K562 (cell line): ENCODE measurements at regions not wholly inside any gene's neighbourhood (a gene's known extent, or its start where the extent isn't known, plus 50 kb on each side); places are given as distances from the start of the nearest gene placed in this dataset.

Experiments
- ATAC-seq: fragments of 200-7000 bp; cut with Tn5 transposase; 3 replicates; pipeline ENCODE4 v1.9.1; 2020; ENCODE audit warnings: moderate library complexity
- BruUV-seq: library from RNA; stranded (reverse); fragments of 400-500 nt; replicated peaks from 2 replicates; lab custom pipeline; 2021; lab: Mats Ljungman, UMichigan
- CTCF ChIA-PET: fragments of 300-600 bp; formaldehyde crosslinking; extraction: SDS; loops from one replicate; lab custom pipeline; 2021; ENCODE audit warnings: low intra/inter-chr PET ratio; lab: Yijun Ruan, JAX
- POLR2A ChIA-PET: fragments of 300-600, 350-650 bp; sonication (Branson Sonifier 250); formaldehyde crosslinking; extraction: SDS; loops from one replicate; lab custom pipeline; 2021; ENCODE audit warnings: antibody characterized with exemption, inconsistent platforms; lab: Yijun Ruan, JAX
- DNase-seq, 4 experiments: peaks; one replicate each; pipeline versions ENCODE4 v3.0.0 to v3.0.0-alpha.2; 2011 to 2018; ENCODE audit warnings: low spot score in 3 of 4, mixed read lengths in 3 of 4; ENCODE audit errors: extremely low read depth in 1 of 4
- FAIRE-seq: peaks from 2 replicates; lab custom pipeline; 2011; peaks lifted over from hg19 to GRCh38; lab: Jason Lieb, UNC
- H2AFZ ChIP-seq: 2 replicates; pipeline ENCODE4 v1.6.0; 2011; ENCODE audit warnings: low read depth, low read length, control low read depth, inconsistent platforms
- H3K27ac ChIP-seq: fragments of 200-600 bp; 3 replicates; pipeline ENCODE4 v1.8.0; 2011; ENCODE audit warnings: low read depth, mild to moderate bottlenecking, control low read depth, inconsistent platforms, low read length, moderate library complexity, mixed read lengths; ENCODE audit errors: extremely low read depth
- H3K27me3 ChIP-seq, 2 experiments: fragments of 300-600 bp in 1 of 2; 2 replicates in 1 of 2; 3 replicates in 1 of 2; pipeline versions ENCODE4 v1.6.0 to v1.8.0; 2011; ENCODE audit warnings: inconsistent platforms in 2 of 2, low read length in 2 of 2, mild to moderate bottlenecking in 1 of 2, mixed read lengths in 1 of 2, moderate library complexity in 1 of 2; ENCODE audit not compliant: control insufficient read depth in 2 of 2, insufficient read depth in 2 of 2
- H3K36me3 ChIP-seq: fragments of 300-600 bp; 3 replicates; pipeline ENCODE4 v1.8.0; 2011; ENCODE audit warnings: mild to moderate bottlenecking, low read length, inconsistent platforms; ENCODE audit not compliant: control insufficient read depth, insufficient read depth
- H3K4me1 ChIP-seq, 2 experiments: fragments of 200-600 bp in 1 of 2; replicated peaks in 1 of 2; 2 replicates in 1 of 2; 3 replicates in 1 of 2; pipeline versions ENCODE4 v1.5.1 to v1.8.0; 2011; ENCODE audit warnings: inconsistent platforms in 2 of 2, low read length in 2 of 2, mild to moderate bottlenecking in 1 of 2, mixed read lengths in 1 of 2, moderate library complexity in 1 of 2; ENCODE audit not compliant: control insufficient read depth in 2 of 2, insufficient read depth in 2 of 2
- H3K4me2 ChIP-seq: 2 replicates; pipeline ENCODE4 v1.6.1; 2011; ENCODE audit warnings: low read length, control low read depth, inconsistent platforms, mixed read lengths; ENCODE audit not compliant: insufficient read depth
- H3K4me3 ChIP-seq: fragments of 200-600 bp; sonication (generic), shearing (Covaris generic); 2 replicates; pipeline ENCODE4 v1.5.1; 2016; ENCODE audit warnings: control low read depth, inconsistent platforms
- H3K79me2 ChIP-seq: fragments of 200-600 bp; 3 replicates; pipeline ENCODE4 v1.8.0; 2011; ENCODE audit warnings: low read length, inconsistent platforms; ENCODE audit not compliant: control insufficient read depth, insufficient read depth
- H3K9ac ChIP-seq, 2 experiments: 2 replicates each; pipeline versions ENCODE4 v1.6.0 to v1.6.1; 2011; ENCODE audit warnings: low read depth in 2 of 2, low read length in 2 of 2, control low read depth in 1 of 2, inconsistent platforms in 1 of 2, mild to moderate bottlenecking in 1 of 2, mixed read lengths in 1 of 2; ENCODE audit not compliant: insufficient read depth in 1 of 2
- H3K9me1 ChIP-seq: one replicate; pipeline ENCODE4 v1.6.0; 2011; ENCODE audit warnings: inconsistent platforms, mild to moderate bottlenecking, low read length, moderate library complexity; ENCODE audit not compliant: control insufficient read depth, insufficient read depth
- H3K9me3 ChIP-seq: replicated peaks from 2 replicates; pipeline ENCODE4 v1.5.1; 2011; ENCODE audit warnings: low read depth, low read length, inconsistent platforms; ENCODE audit not compliant: control insufficient read depth, insufficient read depth
- H4K20me1 ChIP-seq: replicated peaks from 2 replicates; pipeline ENCODE4 v1.6.1; 2011; ENCODE audit warnings: low read length, inconsistent platforms, mixed read lengths; ENCODE audit not compliant: control insufficient read depth, insufficient read depth
- ATF4 ChIP-seq: fragments of 450-650 bp; formaldehyde crosslinking; IDR thresholded peaks from 2 replicates; pipeline ENCODE4 v1.4.0; 2022; ENCODE audit warnings: mild to moderate bottlenecking, moderate library complexity
- ATF7 ChIP-seq: fragments of 450-650 bp; IDR thresholded peaks from 2 replicates; pipeline ENCODE4 v1.7.1; 2014; ENCODE audit warnings: mild to moderate bottlenecking, moderate library complexity
- BRF1 ChIP-seq: IDR thresholded peaks from 3 replicates; pipeline ENCODE4 v1.6.1; 2011; ENCODE audit warnings: borderline replicate concordance, mild to moderate bottlenecking; ENCODE audit not compliant: insufficient read length; ENCODE audit errors: extremely low read depth
- CBX5 ChIP-seq: IDR thresholded peaks from 2 replicates; pipeline ENCODE4 v1.6.1; 2014; ENCODE audit warnings: low read depth, borderline replicate concordance
- LCOR ChIP-seq: sonication (generic); formaldehyde crosslinking; IDR thresholded peaks from 2 replicates; pipeline ENCODE4 v1.8.0; 2022; ENCODE audit warnings: mild to moderate bottlenecking, missing genetic modification reagents
- PBX2 ChIP-seq, 2 experiments: IDR thresholded peaks in 1 of 2; conservative IDR thresholded peaks in 1 of 2; 2 replicates each; pipeline ENCODE4 v1.6.1; 2016; ENCODE audit warnings: low read depth in 2 of 2, mild to moderate bottlenecking in 1 of 2, missing compliant biosample characterization in 1 of 2, missing genetic modification characterization in 1 of 2, moderate library complexity in 1 of 2
- PRMT5 ChIP-seq: sonication (generic); formaldehyde crosslinking; IDR thresholded peaks from 2 replicates; pipeline ENCODE4 v1.5.0; 2020; ENCODE audit warnings: missing genetic modification reagents
- SMARCA5 ChIP-seq: fragments of 450-650 bp; IDR thresholded peaks from 2 replicates; pipeline ENCODE4 v1.6.1; 2016
- SRSF3 ChIP-seq: fragments of 200-400 bp; formaldehyde crosslinking; IDR thresholded peaks from 2 replicates; pipeline ENCODE4 v1.6.1; 2016; ENCODE audit warnings: mild to moderate bottlenecking, low read length, moderate library complexity; ENCODE audit not compliant: insufficient read depth
- TCF7L2 ChIP-seq: fragments of 150-350 bp; IDR thresholded peaks from 2 replicates; pipeline ENCODE4 v1.6.1; 2016; ENCODE audit warnings: low read depth, mild to moderate bottlenecking, low read length, moderate library complexity
- ZNF184 ChIP-seq: sonication (generic); formaldehyde crosslinking; IDR thresholded peaks from 2 replicates; pipeline ENCODE4 v1.5.0; 2020; ENCODE audit warnings: missing genetic modification reagents
- ZNF507 ChIP-seq: conservative IDR thresholded peaks from 2 replicates; pipeline ENCODE4 v1.6.1; 2017; ENCODE audit warnings: missing genetic modification characterization, missing compliant biosample characterization
- ZNF79 ChIP-seq: fragments of 250-450 bp; sonication (Bioruptor Pico); IDR thresholded peaks from 2 replicates; pipeline ENCODE4 v1.4.0; 2020; ENCODE audit warnings: low read depth, mild to moderate bottlenecking, moderate library complexity
- WGBS: fragments of 100-300 bp; shearing (Covaris generic); methylation state at CpG from one replicate; pipeline ENCODE4 v1.1.6; 2016; ENCODE audit warnings: low coverage, mixed read lengths; ENCODE audit not compliant: insufficient coverage; ENCODE audit errors: missing lambda C conversion rate; 5-methylcytosine and 5-hydroxymethylcytosine counted together
- in situ Hi-C: fragments of 300-500 bp; cut with MboI; formaldehyde crosslinking; loops from 4 replicates; pipeline ENCODE4 v1.15.0; 2018; ENCODE audit warnings: inconsistent platforms, mixed read lengths
- intact Hi-C: fragments of 100-400 bp; cut with micrococcal nuclease; formaldehyde crosslinking; loops from 2 replicates; pipeline ENCODE4 v1.14.2; 2022

GRCh38 chr4:34365946-34366345, 1878.4 kb downstream of the ARAP2 start (continued):
- no peak for TF ChIP-seq PBX2 (CRISPR knock-in tag; IDR thresholded peaks at IDR 0.05; ENCODE audit: low read depth)
- TF ChIP-seq PBX2 (tag; conservative IDR thresholded peaks at IDR 0.05; ENCODE audit: low read depth): no peak
- TF ChIP-seq LCOR (CRISPR knock-in tag): no peak

GRCh38 chr4:34371676-34372075, 1872.6 kb downstream of the ARAP2 start:
- ATAC-seq (no peak), FAIRE-seq (no peak), DNase-seq (no peak)
- no peak overlapping the region for H3K4me3 ChIP-seq
- H3K27ac ChIP-seq: no peak overlapping the region
- ChIA-PET CTCF (no interaction called here), POLR2A (no interaction called here)
- BruUV-seq: no TSS peak
- no peak overlapping the region for H3K9ac ChIP-seq
- no peaks in the 10 kb centered on the region for H3K27me3 ChIP-seq
- no peaks in the 10 kb centered on the region for H4K20me1 ChIP-seq
- in situ Hi-C loops (no loop called here), intact Hi-C loops (no loop called here)
- H3K4me1 ChIP-seq: no peaks in the 10 kb centered on the region
- no peaks in the 10 kb centered on the region for H3K9me3 ChIP-seq
- no peaks in the 10 kb centered on the region for H3K79me2 ChIP-seq
- no peak overlapping the region for H2AFZ ChIP-seq
- no peaks in the 10 kb centered on the region for H3K36me3 ChIP-seq
- WGBS: 0% methylated on average over 2 of the region's 2 CpGs
- H3K9me1 ChIP-seq: no peaks in the 10 kb centered on the region
- no peak for TF ChIP-seq ZNF184 (CRISPR knock-in tag)
- TF ChIP-seq BRF1: no peak
- no peak for TF ChIP-seq ATF4 (CRISPR knock-in tag)
- TF ChIP-seq SMARCA5: no peak
- TF ChIP-seq TCF7L2: no peak
- no peak for TF ChIP-seq PRMT5 (CRISPR knock-in tag)
- TF ChIP-seq CBX5: no peak
- TF ChIP-seq ATF7: no peak
- no peak for TF ChIP-seq SRSF3
- TF ChIP-seq ZNF507 (tag): no peak
- no peak for TF ChIP-seq ZNF79
- H3K4me2 ChIP-seq: no peak overlapping the region
